Tibial artery (tissue), 4 donors: ENCODE measurements at regions not wholly inside any gene's neighbourhood (a gene's known extent, or its start where the extent isn't known, plus 50 kb on each side); places are given as distances from the start of the nearest gene placed in this dataset.
"Not testable (repeated sequence)": the region's sequence is repeated elsewhere in the genome, so short reads cannot be mapped to it uniquely, and the experiment has no call there.

Experiments
- DNase-seq, 2 donors: peaks; one replicate each; pipeline ENCODE4 v3.0.0-alpha.2; 2019
- H3K27ac ChIP-seq, 2 donors: fragments of 200-600 bp; sonication (generic) in 1 of 2; 1 replicate in 1 of 2; 2 replicates in 1 of 2; pipeline ENCODE4 v1.5.1; 2018 to 2019; ENCODE audit warnings: mild to moderate bottlenecking in 1 of 2
- H3K27me3 ChIP-seq, 2 donors: fragments of 200-600 bp; sonication (generic) in 1 of 2; one replicate each; pipeline versions ENCODE4 v1.5.1 to v1.6.0; 2016 to 2019
- H3K36me3 ChIP-seq, 3 donors: fragments of 200-600 bp; sonication (generic) in 2 of 3; one replicate each; pipeline ENCODE4 v1.5.1; 2016 to 2019; ENCODE audit warnings: mild to moderate bottlenecking in 2 of 3
- H3K4me1 ChIP-seq, 4 donors: fragments of 200-600 bp; sonication (generic) in 2 of 4; 1 replicate in 3 of 4; 2 replicates in 1 of 4; pipeline ENCODE4 v1.5.1; 2016 to 2019
- H3K4me3 ChIP-seq, 2 donors: fragments of 200-600 bp; sonication (generic) in 1 of 2; 1 replicate in 1 of 2; 2 replicates in 1 of 2; pipeline ENCODE4 v1.5.1; 2018 to 2019; ENCODE audit warnings: mild to moderate bottlenecking in 2 of 2
- H3K9me3 ChIP-seq, 3 donors: fragments of 200-600 bp; sonication (generic) in 1 of 3; one replicate each; pipeline ENCODE4 v1.5.1; 2016 to 2019
- intact Hi-C: fragments of 100-400 bp; cut with DNase I; formaldehyde crosslinking; loops from one replicate; pipeline ENCODE4 v1.15.0; 2023; ENCODE audit warnings: low total_unique reads

DNA sequence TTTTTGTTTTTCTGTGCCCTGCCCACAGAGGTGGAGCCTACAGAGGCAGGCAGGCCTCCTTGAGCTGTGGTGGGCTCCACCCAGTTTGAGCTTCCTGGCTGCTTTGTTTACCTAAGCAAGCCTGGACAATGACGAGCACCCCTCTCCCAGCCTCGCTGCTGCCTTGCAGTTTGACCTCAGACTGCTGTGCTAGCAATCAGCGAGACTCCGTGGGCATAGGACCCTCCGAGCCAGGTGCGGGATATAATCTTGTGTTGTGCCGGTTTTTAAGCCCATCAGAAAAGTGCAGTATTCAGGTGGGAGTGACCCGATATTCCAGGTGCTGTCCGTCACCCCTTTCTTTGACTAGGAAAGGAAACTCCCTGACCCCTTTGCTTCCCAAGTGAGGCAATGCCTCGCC, 786.1 kb downstream of the OR4C45 start:
- DNase-seq: peak in 1 of 2 donors; percentile 9
- H3K4me3 ChIP-seq, H3K27me3 ChIP-seq, intact Hi-C loops, H3K36me3 ChIP-seq, H3K9me3 ChIP-seq, H3K4me1 ChIP-seq, H3K27ac ChIP-seq: not testable (repeated sequence)
